ENCODE measurements at regions not wholly inside any gene's neighbourhood (a gene's known extent, or its start where the extent isn't known, plus 50 kb on each side); places are given as distances from the start of the nearest gene placed in this dataset.

GRCh38 chr6:22146678-22146930, 150.2 kb downstream of the PRL start:
- no peak overlapping the region for H3K23ac ChIP-seq (ENCODE audit: insufficient read length, low read depth, low read length)
- H3K4me1 Mint-ChIP-seq: peaks cover 52 to 54% of the 10 kb centered on the region in 2 experiments
- no peak for DNase-seq
- H2AK5ac ChIP-seq (ENCODE audit: insufficient read length, low read length): no peak overlapping the region
- no CpG with 5 or more reads among the region's 17 CpGs for WGBS (ENCODE audit: extremely low coverage, insufficient read length, low lambda C conversion rate)
- H3K27ac ChIP-seq (ENCODE audit: insufficient read length, low read depth, low read length): no peak overlapping the region
- H3K14ac ChIP-seq (ENCODE audit: insufficient read depth, low read length): 0 out of 2 replicates have a peak overlapping the region, but pooled peaks have one; percentile 29
- no peak overlapping the region for H2BK5ac ChIP-seq (ENCODE audit: insufficient read length, low read length)
- no peak overlapping the region for H2AFZ ChIP-seq (ENCODE audit: low read length)
- peak overlapping the region in 1 of 2 experiments; percentile 37; a peak in 1 of 5 replicates for H3K4me3 Mint-ChIP-seq
- H3K18ac ChIP-seq (ENCODE audit: insufficient read length, low read depth, low read length): peak overlapping the region; percentile 61
- no peak overlapping the region for H2BK120ac ChIP-seq (ENCODE audit: low read depth, low read length, poor library complexity, severe bottlenecking)
- no peak overlapping the region for H3K4me2 ChIP-seq (ENCODE audit: insufficient read depth, insufficient read length, low read length)
- H4K20me1 ChIP-seq (ENCODE audit: control insufficient read depth, insufficient read depth, insufficient read length): no peaks in the 10 kb centered on the region
- H4K91ac ChIP-seq (ENCODE audit: insufficient read length, low read depth, low read length): no peak overlapping the region
- 0 out of 2 replicates have a peak, but pooled peaks cover 2% of the 10 kb centered on the region for H3K79me2 ChIP-seq (ENCODE audit: insufficient read depth, low read length)
- H3K27me3 ChIP-seq (ENCODE audit: insufficient read depth, low read length): no peaks in the 10 kb centered on the region
- H2BK12ac ChIP-seq (ENCODE audit: insufficient read length, low read depth, low read length): peak overlapping the region; percentile 33
- no peaks in the 10 kb centered on the region for H3K9me3 ChIP-seq (ENCODE audit: control insufficient read depth, low read depth, low read length)
- H2BK20ac ChIP-seq (ENCODE audit: low read depth, low read length, poor library complexity, severe bottlenecking): no peak overlapping the region
- H3T11ph ChIP-seq (ENCODE audit: low read length): no peak overlapping the region
- H3K27ac Mint-ChIP-seq: peak overlapping the region; percentile 23 to 82 (median 69); a peak in 3 of 7 replicates
- no peak overlapping the region for H3K4ac ChIP-seq (ENCODE audit: low read depth, low read length)
- no peak overlapping the region for H3K9ac ChIP-seq (ENCODE audit: extremely low read depth, insufficient read length, low read length)
- H3K23me2 ChIP-seq (ENCODE audit: insufficient read length, low read depth, low read length, poor library complexity, severe bottlenecking): no peaks in the 10 kb centered on the region
- no peak overlapping the region for H3K56ac ChIP-seq (ENCODE audit: insufficient read length, low read depth, low read length)
- H4K5ac ChIP-seq (ENCODE audit: insufficient read length, low read depth, low read length): no peak overlapping the region
- peaks cover 28% of the 10 kb centered on the region for H3K4me1 ChIP-seq (ENCODE audit: insufficient read depth, low read length)
- H3K79me1 ChIP-seq (ENCODE audit: insufficient read depth, low read depth, low read length, poor library complexity, severe bottlenecking): no peaks in the 10 kb centered on the region
- no peak overlapping the region for H4K8ac ChIP-seq (replicated peaks; ENCODE audit: insufficient read length, low read depth, low read length)
- H3K9me3 Mint-ChIP-seq: no peaks in the 10 kb centered on the region
- TF ChIP-seq CTCF (conservative IDR thresholded peaks at IDR 0.05): no peak
- no peak overlapping the region for H2BK15ac ChIP-seq (ENCODE audit: low read depth, low read length)
- H3K27me3 Mint-ChIP-seq (ENCODE audit: low read depth): no peaks in the 10 kb centered on the region
- peaks cover 2 to 6% (median 5%) of the 10 kb centered on the region in 3 experiments; a peak in 3 of 7 replicates for H3K36me3 Mint-ChIP-seq (ENCODE audit: insufficient read depth in 1 of 3, low read depth in 3 of 3)
